Epithelial cell of proximal tubule (primary cell): ENCODE measurements at regions not wholly inside any gene's neighbourhood (a gene's known extent, or its start where the extent isn't known, plus 50 kb on each side); places are given as distances from the start of the nearest gene placed in this dataset.

Source experiments
- DNase-seq: peaks from one replicate; pipeline ENCODE4 v3.0.0-alpha.2; 2011; ENCODE audit warnings: low read depth
- H3K4me3 ChIP-seq: 2 replicates; pipeline ENCODE4 v1.5.1; 2011; ENCODE audit warnings: low read depth, mild to moderate bottlenecking, low read length
- TF ChIP-seq, protein P1 (sequence below): conservative IDR thresholded peaks from 2 replicates; pipeline ENCODE4 v1.5.1; 2012; ENCODE audit warnings: low read depth, mild to moderate bottlenecking, low read length

- no peak overlapping the region for H3K4me3 ChIP-seq
- TF ChIP-seq, protein P1, sequence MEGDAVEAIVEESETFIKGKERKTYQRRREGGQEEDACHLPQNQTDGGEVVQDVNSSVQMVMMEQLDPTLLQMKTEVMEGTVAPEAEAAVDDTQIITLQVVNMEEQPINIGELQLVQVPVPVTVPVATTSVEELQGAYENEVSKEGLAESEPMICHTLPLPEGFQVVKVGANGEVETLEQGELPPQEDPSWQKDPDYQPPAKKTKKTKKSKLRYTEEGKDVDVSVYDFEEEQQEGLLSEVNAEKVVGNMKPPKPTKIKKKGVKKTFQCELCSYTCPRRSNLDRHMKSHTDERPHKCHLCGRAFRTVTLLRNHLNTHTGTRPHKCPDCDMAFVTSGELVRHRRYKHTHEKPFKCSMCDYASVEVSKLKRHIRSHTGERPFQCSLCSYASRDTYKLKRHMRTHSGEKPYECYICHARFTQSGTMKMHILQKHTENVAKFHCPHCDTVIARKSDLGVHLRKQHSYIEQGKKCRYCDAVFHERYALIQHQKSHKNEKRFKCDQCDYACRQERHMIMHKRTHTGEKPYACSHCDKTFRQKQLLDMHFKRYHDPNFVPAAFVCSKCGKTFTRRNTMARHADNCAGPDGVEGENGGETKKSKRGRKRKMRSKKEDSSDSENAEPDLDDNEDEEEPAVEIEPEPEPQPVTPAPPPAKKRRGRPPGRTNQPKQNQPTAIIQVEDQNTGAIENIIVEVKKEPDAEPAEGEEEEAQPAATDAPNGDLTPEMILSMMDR, result no peak
- no peak for DNase-seq
Measured at GRCh38 chr18:5747678-5748077, 147.6 kb downstream of the TMEM200C start.

- no peak for DNase-seq
- H3K4me3 ChIP-seq, result no peak overlapping the region
Measured at GRCh38 chr18:5746844-5747243, 148.5 kb downstream of the TMEM200C start.

GRCh38 chr18:5744659-5745058, 150.7 kb downstream of the TMEM200C start:
- DNase-seq, result no peak
- TF ChIP-seq, protein P1, result no peak
- H3K4me3 ChIP-seq, result no peak overlapping the region

More at GRCh38 chr18:5746844-5747243, 148.5 kb downstream of the TMEM200C start:
- TF ChIP-seq, protein P1, result no peak

- TF ChIP-seq, protein P1, result no peak
- DNase-seq, result no peak
Measured at GRCh38 chr18:5738526-5738925, 156.8 kb downstream of the TMEM200C start.

GRCh38 chr18:5732318-5732717, 163.0 kb downstream of the TMEM200C start:
- H3K4me3 ChIP-seq, result no peak overlapping the region
- TF ChIP-seq, protein P1, result no peak
- DNase-seq, result no peak

More at GRCh38 chr18:5738526-5738925, 156.8 kb downstream of the TMEM200C start:
- no peak overlapping the region for H3K4me3 ChIP-seq

- DNase-seq, result no peak
- TF ChIP-seq, protein P1, result no peak
- H3K4me3 ChIP-seq, result no peak overlapping the region
Measured at GRCh38 chr18:5729983-5730699, 165.2 kb downstream of the TMEM200C start.

DNA sequence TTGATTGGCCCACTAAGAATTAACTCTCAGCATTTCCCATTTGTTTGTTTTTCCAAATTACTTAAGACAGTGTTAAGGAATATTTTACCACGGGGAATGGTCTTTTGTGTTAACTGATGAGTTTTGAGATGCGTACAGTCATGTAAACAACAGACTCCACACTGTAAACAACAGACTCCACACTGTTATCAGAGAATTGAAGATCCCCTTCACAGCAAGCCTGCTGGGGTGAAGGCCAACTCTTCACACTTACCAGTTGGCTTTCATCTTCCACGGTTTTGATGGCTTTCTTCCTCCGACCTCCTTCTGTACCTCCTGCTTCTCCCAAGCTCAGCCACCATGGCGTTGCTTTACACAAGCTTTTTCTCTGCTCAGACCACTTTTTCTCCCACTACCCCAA, 166.8 kb downstream of the TMEM200C start:
- no peak for DNase-seq
- no peak overlapping the region for H3K4me3 ChIP-seq
- TF ChIP-seq, protein P1, result no peak
